ENCODE measurements at regions not wholly inside any gene's neighbourhood (a gene's known extent, or its start where the extent isn't known, plus 50 kb on each side); places are given as distances from the start of the nearest gene placed in this dataset.

- Mint-ChIP-seq H3K27ac (no peak overlapping the region), H3K27me3 (peaks cover under 1% of the 10 kb centered on the region), H3K36me3 (no peaks in the 10 kb centered on the region)
Observed at GRCh38 chr12:105783983-105784947, 354.5 kb downstream of the NUAK1 start.

GRCh38 chr12:105793421-105793820 lies 345.3 kb downstream of the NUAK1 start:
- no peak overlapping the region for H3K27ac Mint-ChIP-seq
- H3K4me1 Mint-ChIP-seq, result no peaks in the 10 kb centered on the region
- ATAC-seq (ENCODE audit: low read depth), result no peak
- no peak overlapping the region for H3K4me3 Mint-ChIP-seq
- H3K36me3 Mint-ChIP-seq, result no peaks in the 10 kb centered on the region
- DNase-seq, result no peak
- H3K9me3 Mint-ChIP-seq, result no peaks in the 10 kb centered on the region
- peaks cover 5% of the 10 kb centered on the region for H3K27me3 Mint-ChIP-seq
- POLR2A ChIA-PET, result no interaction called here

More at GRCh38 chr12:105783983-105784947, 354.5 kb downstream of the NUAK1 start:
- POLR2A ChIA-PET, result no interaction called here
- Mint-ChIP-seq H3K4me1 (peaks cover 4% of the 10 kb centered on the region), H3K4me3 (peak overlapping the region; percentile 18), H3K9me3 (no peaks in the 10 kb centered on the region)
- ATAC-seq (ENCODE audit: low read depth) (no peak), DNase-seq (no peak)

GRCh38 chr12:105798256-105798845 lies 340.4 kb downstream of the NUAK1 start:
- POLR2A ChIA-PET, result no interaction called here

GRCh38 chr12:105799103-105799502 lies 339.7 kb downstream of the NUAK1 start:
- Mint-ChIP-seq H3K4me3 (no peak overlapping the region), H3K9me3 (no peaks in the 10 kb centered on the region), H3K27ac (no peak overlapping the region), H3K4me1 (no peaks in the 10 kb centered on the region), H3K27me3 (no peaks in the 10 kb centered on the region), H3K36me3 (no peaks in the 10 kb centered on the region)
- POLR2A ChIA-PET, result no interaction called here
- ATAC-seq (ENCODE audit: low read depth), result no peak
- DNase-seq, result no peak

More at GRCh38 chr12:105798256-105798845, 340.4 kb downstream of the NUAK1 start:
- ATAC-seq (ENCODE audit: low read depth), result no peak
- Mint-ChIP-seq H3K36me3 (no peaks in the 10 kb centered on the region), H3K9me3 (no peaks in the 10 kb centered on the region), H3K27me3 (no peaks in the 10 kb centered on the region), H3K4me3 (no peak overlapping the region), H3K4me1 (no peaks in the 10 kb centered on the region), H3K27ac (no peak overlapping the region)
- no peak for DNase-seq

GRCh38 chr12:105801351-105801750 lies 337.4 kb downstream of the NUAK1 start:
- no peak overlapping the region for H3K4me3 Mint-ChIP-seq
- DNase-seq, result no peak
- POLR2A ChIA-PET, result no interaction called here
- H3K27ac Mint-ChIP-seq, result no peak overlapping the region
- H3K27me3 Mint-ChIP-seq, result no peaks in the 10 kb centered on the region
- H3K36me3 Mint-ChIP-seq, result no peaks in the 10 kb centered on the region
- no peaks in the 10 kb centered on the region for H3K4me1 Mint-ChIP-seq
- no peaks in the 10 kb centered on the region for H3K9me3 Mint-ChIP-seq
- ATAC-seq (ENCODE audit: low read depth), result no peak

GRCh38 chr12:105803292-105803691 lies 335.5 kb downstream of the NUAK1 start:
- no peak overlapping the region for H3K4me3 Mint-ChIP-seq
- POLR2A ChIA-PET, result no interaction called here
- ATAC-seq (ENCODE audit: low read depth), result no peak

GRCh38 chr12:105804591-105805265 lies 334.0 kb downstream of the NUAK1 start:
- H3K27ac Mint-ChIP-seq, result no peak overlapping the region
- DNase-seq (no peak), ATAC-seq (ENCODE audit: low read depth) (no peak)
- no peaks in the 10 kb centered on the region for H3K27me3 Mint-ChIP-seq
- H3K9me3 Mint-ChIP-seq, result no peaks in the 10 kb centered on the region
- no peaks in the 10 kb centered on the region for H3K36me3 Mint-ChIP-seq
- POLR2A ChIA-PET, result no interaction called here
- H3K4me1 Mint-ChIP-seq, result no peaks in the 10 kb centered on the region
- no peak overlapping the region for H3K4me3 Mint-ChIP-seq

More at GRCh38 chr12:105803292-105803691, 335.5 kb downstream of the NUAK1 start:
- no peaks in the 10 kb centered on the region for H3K36me3 Mint-ChIP-seq
- H3K4me1 Mint-ChIP-seq, result no peaks in the 10 kb centered on the region
- no peaks in the 10 kb centered on the region for H3K9me3 Mint-ChIP-seq
- no peak for DNase-seq
- H3K27me3 Mint-ChIP-seq, result no peaks in the 10 kb centered on the region
- H3K27ac Mint-ChIP-seq, result no peak overlapping the region

GRCh38 chr12:105805730-105806399 lies 332.9 kb downstream of the NUAK1 start:
- DNase-seq (no peak), ATAC-seq (ENCODE audit: low read depth) (no peak)
- H3K27ac Mint-ChIP-seq, result no peak overlapping the region
- H3K36me3 Mint-ChIP-seq, result no peaks in the 10 kb centered on the region
- H3K4me1 Mint-ChIP-seq, result no peaks in the 10 kb centered on the region
- no peaks in the 10 kb centered on the region for H3K9me3 Mint-ChIP-seq
- POLR2A ChIA-PET, result no interaction called here
- H3K4me3 Mint-ChIP-seq, result no peak overlapping the region
- H3K27me3 Mint-ChIP-seq, result no peaks in the 10 kb centered on the region

GRCh38 chr12:105806400-105806770 lies 332.4 kb downstream of the NUAK1 start:
- no peak for ATAC-seq (ENCODE audit: low read depth)
- no peaks in the 10 kb centered on the region for H3K36me3 Mint-ChIP-seq
- no peaks in the 10 kb centered on the region for H3K27me3 Mint-ChIP-seq
- no peaks in the 10 kb centered on the region for H3K4me1 Mint-ChIP-seq
- no peak for DNase-seq
- H3K27ac Mint-ChIP-seq, result no peak overlapping the region
- no peak overlapping the region for H3K4me3 Mint-ChIP-seq
- POLR2A ChIA-PET, result no interaction called here
- H3K9me3 Mint-ChIP-seq, result no peaks in the 10 kb centered on the region

GRCh38 chr12:105812366-105812765 lies 326.4 kb downstream of the NUAK1 start:
- Mint-ChIP-seq H3K4me3 (no peak overlapping the region), H3K9me3 (no peaks in the 10 kb centered on the region), H3K27me3 (no peaks in the 10 kb centered on the region), H3K27ac (no peak overlapping the region), H3K4me1 (no peaks in the 10 kb centered on the region), H3K36me3 (no peaks in the 10 kb centered on the region)
- POLR2A ChIA-PET, result no interaction called here
- no peak for DNase-seq
- ATAC-seq (ENCODE audit: low read depth), result no peak

GRCh38 chr12:105813201-105813600 lies 325.6 kb downstream of the NUAK1 start:
- Mint-ChIP-seq H3K27ac (no peak overlapping the region), H3K4me1 (no peaks in the 10 kb centered on the region), H3K36me3 (no peaks in the 10 kb centered on the region), H3K27me3 (no peaks in the 10 kb centered on the region), H3K4me3 (no peak overlapping the region), H3K9me3 (no peaks in the 10 kb centered on the region)
- POLR2A ChIA-PET, result no interaction called here
- no peak for DNase-seq
- no peak for ATAC-seq (ENCODE audit: low read depth)

- Mint-ChIP-seq H3K27ac (no peak overlapping the region), H3K4me1 (no peaks in the 10 kb centered on the region), H3K4me3 (no peak overlapping the region), H3K36me3 (no peaks in the 10 kb centered on the region), H3K9me3 (no peaks in the 10 kb centered on the region), H3K27me3 (no peaks in the 10 kb centered on the region)
- ATAC-seq (ENCODE audit: low read depth) (no peak), DNase-seq (no peak)
- POLR2A ChIA-PET, result no interaction called here
Observed at GRCh38 chr12:105814283-105814682, 324.5 kb downstream of the NUAK1 start.

- Mint-ChIP-seq H3K27ac (no peak overlapping the region), H3K9me3 (no peaks in the 10 kb centered on the region), H3K36me3 (no peaks in the 10 kb centered on the region), H3K27me3 (peaks cover 10% of the 10 kb centered on the region), H3K4me1 (no peaks in the 10 kb centered on the region), H3K4me3 (no peak overlapping the region)
- POLR2A ChIA-PET, result no interaction called here
- no peak for ATAC-seq (ENCODE audit: low read depth)
- DNase-seq, result no peak
Observed at GRCh38 chr12:105819549-105819948, 319.2 kb downstream of the NUAK1 start.
